ENCODE measurements at regions not wholly inside any gene's neighbourhood (a gene's known extent, or its start where the extent isn't known, plus 50 kb on each side); places are given as distances from the start of the nearest gene placed in this dataset.

GRCh38 chrX:128699716-128700285 is 647.6 kb upstream of the ACTRT1 start:
- no peak for TF ChIP-seq EP300 (IDR thresholded peaks at IDR 0.05; ENCODE audit: borderline replicate concordance)
- TF ChIP-seq TCF12 (IDR thresholded peaks at IDR 0.05; ENCODE audit: low read depth): no peak
- no peak for TF ChIP-seq CEBPB (IDR thresholded peaks at IDR 0.05)
- no peak for TF ChIP-seq MAX (IDR thresholded peaks at IDR 0.05)
